Endodermal cell (in vitro differentiated cells): ENCODE measurements at regions not wholly inside any gene's neighbourhood (a gene's known extent, or its start where the extent isn't known, plus 50 kb on each side); places are given as distances from the start of the nearest gene placed in this dataset.

Experiments
- DNase-seq: peaks from one replicate; pipeline ENCODE4 v3.0.0-alpha.2; 2017
- H3K27ac ChIP-seq: 2 replicates; pipeline ENCODE4 v1.5.1; 2013; ENCODE audit warnings: mild to moderate bottlenecking, low read depth, low read length, moderate library complexity
- H3K27me3 ChIP-seq: 2 replicates; pipeline ENCODE4 v1.6.1; 2013; ENCODE audit warnings: mild to moderate bottlenecking, low read length, moderate library complexity; ENCODE audit not compliant: insufficient read depth, control insufficient read depth, poor library complexity, severe bottlenecking
- H3K36me3 ChIP-seq: 2 replicates; pipeline ENCODE4 v1.7.0; 2013; ENCODE audit warnings: mild to moderate bottlenecking, low read length, moderate library complexity; ENCODE audit not compliant: control insufficient read depth, insufficient read depth
- H3K4me1 ChIP-seq: one replicate; pipeline ENCODE4 v1.7.0; 2013; ENCODE audit warnings: low read length; ENCODE audit not compliant: control insufficient read depth, insufficient read depth
- H3K4me3 ChIP-seq: 2 replicates; pipeline ENCODE4 v1.5.1; 2013; ENCODE audit warnings: mild to moderate bottlenecking, low read length, moderate library complexity
- H3K9ac ChIP-seq: 2 replicates; pipeline ENCODE4 v1.6.1; 2013; ENCODE audit warnings: mild to moderate bottlenecking, low read length, moderate library complexity; ENCODE audit not compliant: poor library complexity, severe bottlenecking; ENCODE audit errors: extremely low read depth
- H3K9me3 ChIP-seq: 2 replicates; pipeline ENCODE4 v1.6.1; 2013; ENCODE audit warnings: mild to moderate bottlenecking, low read length, moderate library complexity; ENCODE audit not compliant: control insufficient read depth
- H3K27ac Mint-ChIP-seq: 2 replicates; pipeline ENCODE4 v1.8.0; 2020; ENCODE audit warnings: mixed read lengths
- H3K27me3 Mint-ChIP-seq: 2 replicates; pipeline ENCODE4 v1.8.0; 2021; ENCODE audit warnings: mild to moderate bottlenecking, mixed read lengths; ENCODE audit not compliant: insufficient read depth
- H3K36me3 Mint-ChIP-seq: 2 replicates; pipeline ENCODE4 v1.8.0; 2020; ENCODE audit warnings: low read depth, mixed read lengths
- H3K4me1 Mint-ChIP-seq: 2 replicates; pipeline ENCODE4 v1.8.0; 2020; ENCODE audit warnings: mixed read lengths
- H3K4me3 Mint-ChIP-seq: 2 replicates; pipeline ENCODE4 v1.8.0; 2020; ENCODE audit warnings: mild to moderate bottlenecking, moderate library complexity, mixed read lengths
- H3K9me3 Mint-ChIP-seq: 2 replicates; pipeline ENCODE4 v1.8.0; 2020; ENCODE audit warnings: mild to moderate bottlenecking, mixed read lengths
- WGBS, 2 experiments: methylation state at CpG; one replicate each; pipeline versions ENCODE4 v1.1.5 to v1.1.7; 2013; ENCODE audit warnings: missing lambda C conversion rate in 2 of 2, mixed read lengths in 1 of 2; ENCODE audit not compliant: insufficient coverage in 1 of 2, insufficient read length in 1 of 2; 5-methylcytosine and 5-hydroxymethylcytosine counted together
- TF ChIP-seq, protein P1 (sequence below): fragments of 200-600 bp; sonication (generic); conservative IDR thresholded peaks from 2 replicates; pipeline ENCODE4 v1.5.0; 2021; ENCODE audit warnings: antibody characterized with exemption, mild to moderate bottlenecking

GRCh38 chr14:34107441-34107840, 156.6 kb upstream of the EGLN3 start:
- Mint-ChIP-seq H3K27me3 (peaks cover 17% of the 10 kb centered on the region), H3K4me3 (no peak overlapping the region), H3K4me1 (peaks cover 19% of the 10 kb centered on the region), H3K36me3 (no peaks in the 10 kb centered on the region), H3K9me3 (no peaks in the 10 kb centered on the region), H3K27ac (no peak overlapping the region)
- 79 to 93% methylated on average over 2 to 3 of the region's 3 CpGs for WGBS, 2 experiments
- H3K27ac ChIP-seq: no peak overlapping the region
- H3K27me3 ChIP-seq: peaks cover 8% of the 10 kb centered on the region
- H3K36me3 ChIP-seq: no peaks in the 10 kb centered on the region
- peaks cover 12% of the 10 kb centered on the region for H3K4me1 ChIP-seq
- H3K4me3 ChIP-seq: no peak overlapping the region
- no peak for DNase-seq
- TF ChIP-seq, protein P1, sequence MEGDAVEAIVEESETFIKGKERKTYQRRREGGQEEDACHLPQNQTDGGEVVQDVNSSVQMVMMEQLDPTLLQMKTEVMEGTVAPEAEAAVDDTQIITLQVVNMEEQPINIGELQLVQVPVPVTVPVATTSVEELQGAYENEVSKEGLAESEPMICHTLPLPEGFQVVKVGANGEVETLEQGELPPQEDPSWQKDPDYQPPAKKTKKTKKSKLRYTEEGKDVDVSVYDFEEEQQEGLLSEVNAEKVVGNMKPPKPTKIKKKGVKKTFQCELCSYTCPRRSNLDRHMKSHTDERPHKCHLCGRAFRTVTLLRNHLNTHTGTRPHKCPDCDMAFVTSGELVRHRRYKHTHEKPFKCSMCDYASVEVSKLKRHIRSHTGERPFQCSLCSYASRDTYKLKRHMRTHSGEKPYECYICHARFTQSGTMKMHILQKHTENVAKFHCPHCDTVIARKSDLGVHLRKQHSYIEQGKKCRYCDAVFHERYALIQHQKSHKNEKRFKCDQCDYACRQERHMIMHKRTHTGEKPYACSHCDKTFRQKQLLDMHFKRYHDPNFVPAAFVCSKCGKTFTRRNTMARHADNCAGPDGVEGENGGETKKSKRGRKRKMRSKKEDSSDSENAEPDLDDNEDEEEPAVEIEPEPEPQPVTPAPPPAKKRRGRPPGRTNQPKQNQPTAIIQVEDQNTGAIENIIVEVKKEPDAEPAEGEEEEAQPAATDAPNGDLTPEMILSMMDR: no peak
- no peak overlapping the region for H3K9ac ChIP-seq
- H3K9me3 ChIP-seq: no peaks in the 10 kb centered on the region

GRCh38 chr14:34106310-34106709, 155.4 kb upstream of the EGLN3 start:
- Mint-ChIP-seq H3K4me1 (peaks cover 17% of the 10 kb centered on the region), H3K27ac (no peak overlapping the region), H3K27me3 (peaks cover 22% of the 10 kb centered on the region), H3K4me3 (no peak overlapping the region), H3K36me3 (no peaks in the 10 kb centered on the region), H3K9me3 (no peaks in the 10 kb centered on the region)
- no peak for DNase-seq
- H3K4me3 ChIP-seq: no peak overlapping the region
- TF ChIP-seq, protein P1: no peak
- no peak overlapping the region for H3K9ac ChIP-seq
- H3K9me3 ChIP-seq: no peaks in the 10 kb centered on the region
- H3K27ac ChIP-seq: no peak overlapping the region
- H3K4me1 ChIP-seq: peaks cover 14% of the 10 kb centered on the region
- 96 to 97% methylated on average over 3 to 4 of the region's 4 CpGs for WGBS, 2 experiments
- no peaks in the 10 kb centered on the region for H3K36me3 ChIP-seq
- peaks cover 8% of the 10 kb centered on the region for H3K27me3 ChIP-seq

DNA sequence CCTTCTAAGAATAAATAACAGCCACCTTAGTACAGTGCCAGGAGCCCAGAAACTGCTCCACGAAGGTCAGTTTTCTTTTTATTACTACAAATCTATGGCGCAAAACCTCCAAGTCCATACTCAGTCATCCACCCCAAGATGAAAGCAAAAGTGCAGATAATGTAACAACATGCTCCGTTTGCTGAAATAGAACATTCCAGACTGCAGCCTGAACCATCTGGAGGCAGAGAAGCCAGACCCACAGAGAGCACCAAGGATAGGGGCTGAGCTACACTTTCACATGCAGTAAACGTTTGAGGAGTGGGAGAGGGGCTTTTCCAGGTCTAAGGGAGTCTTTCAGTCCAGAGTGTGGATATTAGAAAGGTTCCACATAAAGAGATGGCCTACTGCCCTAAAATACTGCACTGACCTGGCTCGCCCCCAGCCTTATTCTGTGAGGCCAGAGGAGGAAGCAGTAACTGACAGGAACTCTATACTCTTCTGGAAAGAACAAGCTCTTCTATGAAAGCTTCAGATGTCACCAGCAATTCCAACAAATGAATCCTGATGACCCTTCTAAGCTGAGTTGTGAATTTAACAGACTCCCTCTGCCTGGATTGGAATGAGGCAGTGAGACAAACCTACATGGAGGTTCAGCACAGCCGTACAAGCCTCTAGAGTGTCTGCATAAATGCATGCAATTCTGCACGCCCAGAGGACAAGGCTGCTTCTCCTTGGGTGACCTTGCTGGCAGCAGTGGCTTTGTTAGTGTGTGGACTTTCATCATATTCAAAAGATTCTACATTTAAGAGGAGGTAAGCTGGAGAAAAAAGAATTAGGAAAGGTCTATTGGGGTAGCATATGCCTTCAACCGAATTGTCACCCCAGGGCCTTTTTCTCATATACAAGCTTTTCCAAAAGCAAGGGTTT, 153.9 kb upstream of the EGLN3 start:
- peaks cover 17% of the 10 kb centered on the region for H3K4me1 Mint-ChIP-seq
- WGBS, 2 experiments: 84 to 95% methylated on average over 4 to 8 of the region's 8 CpGs
- H3K27me3 ChIP-seq: peaks cover 8% of the 10 kb centered on the region
- no peak overlapping the region for H3K27ac Mint-ChIP-seq
- no peaks in the 10 kb centered on the region for H3K9me3 ChIP-seq
- H3K4me1 ChIP-seq: peaks cover 14% of the 10 kb centered on the region
- H3K27me3 Mint-ChIP-seq: peaks cover 26% of the 10 kb centered on the region
- DNase-seq: no peak
- H3K9ac ChIP-seq: no peak overlapping the region
- no peak overlapping the region for H3K4me3 ChIP-seq
- H3K36me3 Mint-ChIP-seq: no peaks in the 10 kb centered on the region
- no peaks in the 10 kb centered on the region for H3K9me3 Mint-ChIP-seq
- no peaks in the 10 kb centered on the region for H3K36me3 ChIP-seq
- TF ChIP-seq, protein P1: no peak
- H3K4me3 Mint-ChIP-seq: no peak overlapping the region
- H3K27ac ChIP-seq: no peak overlapping the region
